GM12878 (cell line): ENCODE measurements at regions not wholly inside any gene's neighbourhood (a gene's known extent, or its start where the extent isn't known, plus 50 kb on each side); places are given as distances from the start of the nearest gene placed in this dataset.

Source experiments
- CBFB ChIP-seq: IDR thresholded peaks from 2 replicates; pipeline ENCODE4 v1.6.1; 2016; ENCODE audit warnings: antibody characterized with exemption, low read depth
- CBX3 ChIP-seq: fragments of 200-600 bp; sonication (generic); IDR thresholded peaks from 2 replicates; pipeline ENCODE4 v1.6.1; 2016; ENCODE audit warnings: low read depth, borderline replicate concordance
- EZH2 ChIP-seq: IDR thresholded peaks from 2 replicates; pipeline ENCODE4 v1.6.1; 2012; ENCODE audit warnings: low read depth, mild to moderate bottlenecking, control low read depth, inconsistent platforms, low read length, borderline replicate concordance; ENCODE audit not compliant: control insufficient read depth
- MXI1 ChIP-seq: fragments of 150-350 bp; IDR thresholded peaks from 2 replicates; pipeline ENCODE4 v1.6.1; 2011; ENCODE audit warnings: low read depth, mild to moderate bottlenecking, inconsistent platforms, low read length, improper control_type of control experiment
- POLR2A ChIP-seq: IDR thresholded peaks from 2 replicates; pipeline ENCODE4 v1.6.1; 2011; ENCODE audit warnings: low read depth, mild to moderate bottlenecking, low read length
- POLR2AphosphoS5 ChIP-seq: IDR thresholded peaks from 2 replicates; pipeline ENCODE4 v1.6.1; 2011; ENCODE audit warnings: mild to moderate bottlenecking, low read length, inconsistent platforms
- RFX5 ChIP-seq: IDR thresholded peaks from 2 replicates; pipeline ENCODE4 v1.6.1; 2011; ENCODE audit warnings: low read depth, low read length, improper control_type of control experiment
- SMARCA5 ChIP-seq: fragments of 450-650 bp; IDR thresholded peaks from 2 replicates; pipeline ENCODE4 v1.6.1; 2017; ENCODE audit warnings: mild to moderate bottlenecking
- SMC3 ChIP-seq: IDR thresholded peaks from 2 replicates; pipeline ENCODE4 v1.6.1; 2011; ENCODE audit warnings: low read length, improper control_type of control experiment, borderline replicate concordance
- ZNF217 ChIP-seq: fragments of 450-650 bp; IDR thresholded peaks from 2 replicates; pipeline ENCODE4 v1.6.1; 2017; ENCODE audit warnings: antibody characterized with exemption, mild to moderate bottlenecking
- TF ChIP-seq, protein P1 (sequence below): IDR thresholded peaks from 2 replicates; pipeline ENCODE4 v1.6.1; 2011; ENCODE audit warnings: low read depth, low read length, improper control_type of control experiment, borderline replicate concordance
- TF ChIP-seq, protein P2 (sequence below): fragments of 450-650 bp; IDR thresholded peaks from 2 replicates; pipeline ENCODE4 v1.6.1; 2017; ENCODE audit warnings: antibody characterized with exemption, mild to moderate bottlenecking, moderate library complexity
- TF ChIP-seq, protein P3 (sequence below), 3 experiments: IDR thresholded peaks in 2 of 3; conservative IDR thresholded peaks in 1 of 3; 2 replicates each; pipeline ENCODE4 v1.5.1; 2011; ENCODE audit warnings: low read depth in 3 of 3, low read length in 3 of 3, mild to moderate bottlenecking in 3 of 3, control low read depth in 2 of 3, moderate library complexity in 2 of 3, inconsistent platforms in 1 of 3, mixed read lengths in 1 of 3; ENCODE audit not compliant: control insufficient read depth in 2 of 3, insufficient read depth in 1 of 3; ENCODE audit errors: extremely low read depth in 1 of 3
- TF ChIP-seq, protein P4 (sequence below): IDR thresholded peaks from 2 replicates; pipeline ENCODE4 v1.6.1; 2012; ENCODE audit warnings: low read depth, low read length, improper control_type of control experiment

DNA sequence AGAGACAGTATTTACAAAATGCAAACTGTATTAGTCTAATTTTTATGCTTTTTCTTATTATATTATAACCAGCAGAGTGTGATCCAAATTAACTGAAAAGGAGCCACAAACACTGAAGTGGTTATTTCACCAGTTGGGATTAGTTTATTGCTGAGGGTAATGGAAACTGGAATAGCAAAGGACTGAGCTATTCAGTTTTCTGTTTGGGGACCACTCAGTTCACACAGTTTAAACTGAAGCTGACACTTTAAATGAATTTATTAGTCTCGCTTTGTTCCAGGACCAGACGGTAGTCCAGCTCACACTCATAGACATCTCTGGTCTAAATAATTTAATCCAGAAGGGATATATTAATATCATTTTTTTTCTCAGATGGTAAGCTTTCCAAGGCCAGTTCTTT is 410.7 kb downstream of the LTN1 start:
- TF ChIP-seq, protein P1, sequence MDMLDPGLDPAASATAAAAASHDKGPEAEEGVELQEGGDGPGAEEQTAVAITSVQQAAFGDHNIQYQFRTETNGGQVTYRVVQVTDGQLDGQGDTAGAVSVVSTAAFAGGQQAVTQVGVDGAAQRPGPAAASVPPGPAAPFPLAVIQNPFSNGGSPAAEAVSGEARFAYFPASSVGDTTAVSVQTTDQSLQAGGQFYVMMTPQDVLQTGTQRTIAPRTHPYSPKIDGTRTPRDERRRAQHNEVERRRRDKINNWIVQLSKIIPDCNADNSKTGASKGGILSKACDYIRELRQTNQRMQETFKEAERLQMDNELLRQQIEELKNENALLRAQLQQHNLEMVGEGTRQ, result no peak
- no peak for TF ChIP-seq SMARCA5
- TF ChIP-seq POLR2A, result no peak
- no peak for TF ChIP-seq CBX3
- no peak for TF ChIP-seq POLR2AphosphoS5
- TF ChIP-seq EZH2, result no peak
- TF ChIP-seq, protein P2, sequence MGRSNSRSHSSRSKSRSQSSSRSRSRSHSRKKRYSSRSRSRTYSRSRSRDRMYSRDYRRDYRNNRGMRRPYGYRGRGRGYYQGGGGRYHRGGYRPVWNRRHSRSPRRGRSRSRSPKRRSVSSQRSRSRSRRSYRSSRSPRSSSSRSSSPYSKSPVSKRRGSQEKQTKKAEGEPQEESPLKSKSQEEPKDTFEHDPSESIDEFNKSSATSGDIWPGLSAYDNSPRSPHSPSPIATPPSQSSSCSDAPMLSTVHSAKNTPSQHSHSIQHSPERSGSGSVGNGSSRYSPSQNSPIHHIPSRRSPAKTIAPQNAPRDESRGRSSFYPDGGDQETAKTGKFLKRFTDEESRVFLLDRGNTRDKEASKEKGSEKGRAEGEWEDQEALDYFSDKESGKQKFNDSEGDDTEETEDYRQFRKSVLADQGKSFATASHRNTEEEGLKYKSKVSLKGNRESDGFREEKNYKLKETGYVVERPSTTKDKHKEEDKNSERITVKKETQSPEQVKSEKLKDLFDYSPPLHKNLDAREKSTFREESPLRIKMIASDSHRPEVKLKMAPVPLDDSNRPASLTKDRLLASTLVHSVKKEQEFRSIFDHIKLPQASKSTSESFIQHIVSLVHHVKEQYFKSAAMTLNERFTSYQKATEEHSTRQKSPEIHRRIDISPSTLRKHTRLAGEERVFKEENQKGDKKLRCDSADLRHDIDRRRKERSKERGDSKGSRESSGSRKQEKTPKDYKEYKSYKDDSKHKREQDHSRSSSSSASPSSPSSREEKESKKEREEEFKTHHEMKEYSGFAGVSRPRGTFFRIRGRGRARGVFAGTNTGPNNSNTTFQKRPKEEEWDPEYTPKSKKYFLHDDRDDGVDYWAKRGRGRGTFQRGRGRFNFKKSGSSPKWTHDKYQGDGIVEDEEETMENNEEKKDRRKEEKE, result no peak
- no peak for TF ChIP-seq SMC3
- TF ChIP-seq, protein P3, sequence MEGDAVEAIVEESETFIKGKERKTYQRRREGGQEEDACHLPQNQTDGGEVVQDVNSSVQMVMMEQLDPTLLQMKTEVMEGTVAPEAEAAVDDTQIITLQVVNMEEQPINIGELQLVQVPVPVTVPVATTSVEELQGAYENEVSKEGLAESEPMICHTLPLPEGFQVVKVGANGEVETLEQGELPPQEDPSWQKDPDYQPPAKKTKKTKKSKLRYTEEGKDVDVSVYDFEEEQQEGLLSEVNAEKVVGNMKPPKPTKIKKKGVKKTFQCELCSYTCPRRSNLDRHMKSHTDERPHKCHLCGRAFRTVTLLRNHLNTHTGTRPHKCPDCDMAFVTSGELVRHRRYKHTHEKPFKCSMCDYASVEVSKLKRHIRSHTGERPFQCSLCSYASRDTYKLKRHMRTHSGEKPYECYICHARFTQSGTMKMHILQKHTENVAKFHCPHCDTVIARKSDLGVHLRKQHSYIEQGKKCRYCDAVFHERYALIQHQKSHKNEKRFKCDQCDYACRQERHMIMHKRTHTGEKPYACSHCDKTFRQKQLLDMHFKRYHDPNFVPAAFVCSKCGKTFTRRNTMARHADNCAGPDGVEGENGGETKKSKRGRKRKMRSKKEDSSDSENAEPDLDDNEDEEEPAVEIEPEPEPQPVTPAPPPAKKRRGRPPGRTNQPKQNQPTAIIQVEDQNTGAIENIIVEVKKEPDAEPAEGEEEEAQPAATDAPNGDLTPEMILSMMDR (IDR thresholded peaks at IDR 0.05 in 2 of 3, conservative IDR thresholded peaks at IDR 0.05 in 1 of 3; ENCODE audit: control insufficient read depth in 2 of 3, extremely low read depth in 1 of 3, insufficient read depth in 1 of 3, low read depth in 3 of 3, low read length in 3 of 3), result no peak
- no peak for TF ChIP-seq RFX5
- TF ChIP-seq MXI1, result no peak
- no peak for TF ChIP-seq CBFB
- TF ChIP-seq, protein P4, sequence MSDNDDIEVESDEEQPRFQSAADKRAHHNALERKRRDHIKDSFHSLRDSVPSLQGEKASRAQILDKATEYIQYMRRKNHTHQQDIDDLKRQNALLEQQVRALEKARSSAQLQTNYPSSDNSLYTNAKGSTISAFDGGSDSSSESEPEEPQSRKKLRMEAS, result no peak
- TF ChIP-seq ZNF217, result no peak
